GM19468 (cell line): ENCODE measurements at regions not wholly inside any gene's neighbourhood (a gene's known extent, or its start where the extent isn't known, plus 50 kb on each side); places are given as distances from the start of the nearest gene placed in this dataset.

Source experiments
- ATAC-seq: cut with Tn5 transposase; IDR thresholded peaks from one replicate; pipeline ENCODE4 v1.9.1; 2021; ENCODE audit warnings: mild to moderate bottlenecking, moderate library complexity, moderate number of reproducible peaks; ENCODE audit not compliant: unreplicated experiment; ENCODE audit errors: extremely low read depth

GRCh38 chrX:22392133-22392948, 119.6 kb downstream of the CBLL2 start:
- no peak for ATAC-seq

GRCh38 chrX:22395372-22395771, 122.7 kb downstream of the CBLL2 start:
- no peak for ATAC-seq

- no peak for ATAC-seq
These were observed 123.7 kb downstream of the CBLL2 start for GRCh38 chrX:22396408-22396807.

GRCh38 chrX:22397566-22397965, 124.9 kb downstream of the CBLL2 start:
- no peak for ATAC-seq

- ATAC-seq = no peak
These were observed 126.9 kb downstream of the CBLL2 start for GRCh38 chrX:22399437-22400192.

GRCh38 chrX:22404297-22404696, 131.6 kb downstream of the CBLL2 start:
- ATAC-seq = no peak

GRCh38 chrX:22406201-22406737, 133.6 kb downstream of the CBLL2 start:
- no peak for ATAC-seq

GRCh38 chrX:22409418-22409817, 136.7 kb downstream of the CBLL2 start:
- ATAC-seq = no peak

- ATAC-seq = no peak
These were observed 151.6 kb downstream of the CBLL2 start for GRCh38 chrX:22424122-22424915.

GRCh38 chrX:22424919-22425318, 152.2 kb downstream of the CBLL2 start:
- no peak for ATAC-seq

GRCh38 chrX:22429704-22430103, 157.0 kb downstream of the CBLL2 start:
- no peak for ATAC-seq

GRCh38 chrX:22430701-22431100, 158.0 kb downstream of the CBLL2 start:
- no peak for ATAC-seq

- ATAC-seq = no peak
These were observed 160.8 kb downstream of the CBLL2 start for GRCh38 chrX:22433292-22434070.

- ATAC-seq = no peak
These were observed 173.2 kb downstream of the CBLL2 start for GRCh38 chrX:22445880-22446279.

GRCh38 chrX:22462959-22463358, 190.2 kb downstream of the CBLL2 start:
- no peak for ATAC-seq

- ATAC-seq = no peak
These were observed 194.9 kb downstream of the CBLL2 start for GRCh38 chrX:22467571-22467970.

- no peak for ATAC-seq
These were observed 208.7 kb downstream of the CBLL2 start for GRCh38 chrX:22481436-22481835.

- no peak for ATAC-seq
These were observed 213.6 kb downstream of the CBLL2 start for GRCh38 chrX:22486296-22486695.

- no peak for ATAC-seq
These were observed 244.2 kb downstream of the CBLL2 start for GRCh38 chrX:22516893-22517292.
